PFSK-1 (cell line): ENCODE measurements at regions not wholly inside any gene's neighbourhood (a gene's known extent, or its start where the extent isn't known, plus 50 kb on each side); places are given as distances from the start of the nearest gene placed in this dataset.

ENCODE experiments used
- FOXP2 ChIP-seq: optimal IDR thresholded peaks from 2 replicates; pipeline ENCODE3; 2011; ENCODE audit warnings: borderline replicate concordance, control low read depth, inconsistent platforms; ENCODE audit not compliant: insufficient read depth; ENCODE audit errors: extremely low read length, extremely low read depth
- POLR2AphosphoS5 ChIP-seq: IDR thresholded peaks from 2 replicates; pipeline ENCODE4 v1.6.1; 2012; ENCODE audit warnings: low read depth, mild to moderate bottlenecking, control low read depth, low read length, moderate library complexity
- REST ChIP-seq, 2 experiments: IDR thresholded peaks; 2 replicates each; pipeline versions ENCODE4 v1.6.1 to v1.8.0; 2011 to 2012; ENCODE audit warnings: low read depth in 2 of 2, low read length in 2 of 2, control low read depth in 1 of 2, inconsistent platforms in 1 of 2, mild to moderate bottlenecking in 1 of 2, moderate library complexity in 1 of 2; ENCODE audit not compliant: insufficient read depth in 1 of 2
- SIN3A ChIP-seq: IDR thresholded peaks from 2 replicates; pipeline ENCODE4 v1.6.1; 2012; ENCODE audit warnings: mild to moderate bottlenecking, low read length, moderate library complexity, borderline replicate concordance; ENCODE audit not compliant: insufficient read depth
- TAF1 ChIP-seq: IDR thresholded peaks from 2 replicates; pipeline ENCODE4 v1.6.1; 2012; ENCODE audit warnings: low read length, control low read depth, borderline replicate concordance; ENCODE audit not compliant: insufficient read depth

- TF ChIP-seq POLR2AphosphoS5 (no peak), REST (IDR thresholded peaks at IDR 0.05; ENCODE audit: insufficient read depth in 1 of 2, low read depth in 2 of 2, low read length in 2 of 2) (no peak), SIN3A (no peak), TAF1 (no peak), FOXP2 (no peak)
These were observed 588.8 kb upstream of the ADAMTS9 start for GRCh38 chr3:65276551-65276950.
